Activated CD8-positive, alpha-beta memory T cell treated with anti-CD3 and anti-CD28 coated beads for 36 hours (primary cell): ENCODE measurements at regions not wholly inside any gene's neighbourhood (a gene's known extent, or its start where the extent isn't known, plus 50 kb on each side); places are given as distances from the start of the nearest gene placed in this dataset.

Source experiments
- CTCF ChIA-PET: fragments of 350-600 bp; sonication (Branson Sonifier 250); formaldehyde crosslinking; loops from one replicate; lab custom pipeline; 2021; ENCODE audit warnings: antibody characterized with exemption; lab: Charles Lee
- POLR2A ChIA-PET: fragments of 350-600 bp; sonication (Branson Sonifier 250); formaldehyde crosslinking; loops from one replicate; lab custom pipeline; 2021; ENCODE audit warnings: antibody characterized with exemption; lab: Charles Lee

DNA sequence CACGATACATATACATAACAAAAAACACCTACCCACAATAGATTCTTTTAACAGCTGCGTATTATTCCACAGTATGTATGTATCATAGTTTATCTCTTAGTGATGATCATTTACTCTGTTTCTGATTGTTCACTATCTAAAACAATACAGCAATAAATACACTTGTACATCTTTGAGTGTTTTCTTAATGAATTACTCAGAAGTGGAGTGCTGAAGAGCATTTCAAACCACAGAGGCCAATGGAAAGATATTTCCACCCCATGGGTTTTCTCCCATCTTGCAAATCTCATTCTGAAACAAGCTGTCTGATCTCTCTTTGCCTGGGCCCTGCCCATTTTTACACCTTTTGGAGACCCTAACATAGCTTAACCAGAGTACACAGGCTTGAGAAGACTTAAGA is 113.8 kb upstream of the KLF7 start:
- CTCF ChIA-PET, result interaction anchor here (0.6 kb wide), 1 partner anchor 100 kb away, joined by 4 read pairs; no protein-coding TSS in a partner anchor
- POLR2A ChIA-PET, result interaction anchor here (0.7 kb wide), 1 partner anchor 250 kb away, joined by 3 read pairs; the partner anchor contains the start of gene CREB1

GRCh38 chr2:207281436-207281835 is 115.7 kb upstream of the KLF7 start:
- POLR2A ChIA-PET, result no interaction called here

DNA sequence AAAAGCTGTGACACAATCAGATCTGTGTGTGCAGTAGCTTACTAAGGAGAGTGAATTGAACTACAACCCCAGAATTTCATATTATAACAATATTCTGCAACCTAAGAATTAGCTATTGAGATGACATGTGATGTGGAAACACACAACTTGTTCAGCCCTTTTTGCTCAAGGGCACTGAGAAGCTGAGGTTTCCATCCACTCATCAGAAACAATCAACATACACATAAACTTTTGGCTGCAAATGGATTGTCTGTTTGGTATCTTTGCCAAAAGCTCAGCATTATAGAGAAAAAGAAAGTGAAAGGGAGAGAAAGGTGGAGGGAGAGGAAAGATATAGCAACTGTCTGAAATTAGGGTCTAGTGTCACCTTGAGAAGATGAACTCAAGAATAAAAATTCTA is 117.2 kb upstream of the KLF7 start:
- POLR2A ChIA-PET, result interaction anchor here (0.6 kb wide), 2 partner anchors 118 to 247 kb away, joined by 5 read pairs; partner anchors contain the start of gene CREB1
- CTCF ChIA-PET, result no interaction called here

More at GRCh38 chr2:207281436-207281835, 115.7 kb upstream of the KLF7 start:
- CTCF ChIA-PET, result no interaction called here

DNA sequence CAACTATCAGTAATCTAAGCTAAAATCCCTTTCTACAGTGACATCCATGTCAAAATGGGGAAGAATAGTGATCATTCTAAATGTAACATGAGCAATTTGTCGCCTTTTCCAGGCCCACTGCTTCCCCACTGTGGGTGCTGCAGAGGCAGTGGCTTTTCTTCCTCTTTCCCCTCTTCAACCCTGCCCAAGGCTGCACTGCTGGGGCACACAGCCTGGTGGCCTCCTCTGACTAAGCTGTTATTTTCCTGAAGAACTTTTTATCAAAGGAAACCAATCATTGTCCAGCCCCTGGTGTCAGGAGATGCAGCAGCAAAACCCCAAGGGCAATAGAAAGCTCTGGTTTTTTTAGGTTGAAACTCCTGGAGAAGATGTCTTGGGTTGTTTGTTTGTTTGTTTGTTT is 117.6 kb upstream of the KLF7 start:
- ChIA-PET CTCF (interaction anchor here (0.9 kb wide), 1 partner anchor 15 kb away, joined by 3 read pairs; no protein-coding TSS in a partner anchor), POLR2A (interaction anchor here (0.6 kb wide), 1 partner anchor 119 kb away, joined by 5 read pairs; no protein-coding TSS in a partner anchor)

DNA sequence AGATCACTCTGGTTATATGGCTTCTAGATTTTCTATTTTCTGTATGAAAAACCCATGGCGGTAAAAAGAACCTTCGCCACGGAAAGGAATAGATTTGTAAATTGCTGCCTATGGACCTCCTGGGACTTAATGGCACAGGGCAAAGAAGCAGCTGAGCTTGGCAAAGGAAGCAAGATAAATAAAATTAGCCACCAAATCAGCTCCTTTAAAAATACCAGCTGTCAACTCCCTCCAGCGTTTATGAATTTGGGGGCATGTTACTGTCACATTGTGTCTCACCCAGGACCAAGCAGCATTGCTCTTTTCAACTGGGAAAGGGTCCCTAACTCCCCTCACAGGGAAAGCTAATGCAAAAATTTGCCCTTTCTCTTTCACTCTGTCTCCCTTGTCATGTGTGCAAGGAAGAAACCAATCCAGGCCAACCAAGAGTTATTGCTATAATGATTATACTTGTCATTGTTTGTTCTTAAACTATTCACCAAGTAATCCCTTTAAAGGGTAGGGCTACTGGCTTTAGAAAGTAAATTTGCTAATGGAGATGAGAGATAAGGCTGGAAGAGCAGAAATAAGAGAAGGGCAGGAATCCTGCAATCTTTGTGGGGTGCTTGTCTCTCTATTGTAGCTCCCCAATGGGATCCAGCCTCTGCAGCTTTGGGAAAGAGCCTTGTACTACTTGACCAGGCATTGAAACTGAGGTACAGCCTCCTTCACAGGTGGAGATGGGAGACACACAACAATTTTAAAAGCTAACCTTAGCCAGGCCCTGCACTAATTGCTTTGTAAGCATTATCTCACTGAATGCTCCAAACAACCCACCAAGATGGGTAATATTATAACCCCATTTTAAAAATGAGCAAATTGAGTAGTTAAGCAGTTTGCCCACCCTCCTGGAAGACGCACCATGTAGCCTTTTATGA is 119.1 kb upstream of the KLF7 start:
- ChIA-PET POLR2A (no interaction called here), CTCF (interaction anchor here (0.5 to 0.9 kb wide), 2 partner anchors 13 to 128 kb away, joined by 3 to 6 read pairs; no protein-coding TSS in a partner anchor)

DNA sequence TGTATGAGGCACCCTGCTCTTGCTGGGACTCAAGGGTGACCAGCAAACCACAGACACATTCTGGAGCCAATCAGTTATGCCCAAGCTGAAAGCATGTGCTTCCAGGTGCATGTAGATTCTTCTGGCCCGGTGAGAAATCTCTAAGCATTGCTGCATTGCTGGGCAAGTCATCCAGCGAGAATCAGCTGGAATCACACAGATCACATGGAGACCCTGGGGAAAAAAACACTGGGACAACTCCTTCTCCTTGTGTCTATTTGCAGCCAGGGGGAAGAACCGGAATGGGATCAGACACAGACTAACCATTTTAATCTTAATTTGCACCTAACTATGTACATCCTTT is 119.7 kb upstream of the KLF7 start:
- ChIA-PET CTCF (no interaction called here), POLR2A (interaction anchor here (1.0 kb wide), 1 partner anchor 45 kb away, joined by 3 read pairs; no protein-coding TSS in a partner anchor)

GRCh38 chr2:207286106-207286505 is 120.4 kb upstream of the KLF7 start:
- CTCF ChIA-PET, result no interaction called here
- POLR2A ChIA-PET, result interaction anchor here (1.0 kb wide), 1 partner anchor 44 kb away, joined by 3 read pairs; no protein-coding TSS in a partner anchor

DNA sequence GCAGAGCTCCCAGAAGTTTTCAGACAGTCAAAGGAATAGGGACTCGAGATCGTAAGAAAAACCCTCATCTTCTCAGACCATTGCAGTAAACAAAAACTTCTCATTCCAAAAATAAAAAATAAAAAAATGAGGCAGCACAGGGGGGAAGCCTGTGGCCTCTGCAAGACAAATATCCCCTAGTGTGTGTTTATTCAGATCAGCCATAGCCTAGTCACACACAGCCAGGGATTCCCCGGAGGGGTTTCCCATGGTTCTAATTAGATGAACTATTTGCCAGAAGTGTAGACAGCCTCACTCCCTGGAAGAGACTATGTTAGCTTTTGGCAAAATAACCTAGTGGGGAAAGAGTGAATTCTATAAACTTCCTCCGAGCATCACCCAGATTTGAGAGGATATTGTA is 122.9 kb upstream of the KLF7 start:
- POLR2A ChIA-PET, result no interaction called here
- CTCF ChIA-PET, result no interaction called here

- ChIA-PET CTCF (no interaction called here), POLR2A (no interaction called here)
Measured at GRCh38 chr2:207289295-207290018, 123.7 kb upstream of the KLF7 start.

DNA sequence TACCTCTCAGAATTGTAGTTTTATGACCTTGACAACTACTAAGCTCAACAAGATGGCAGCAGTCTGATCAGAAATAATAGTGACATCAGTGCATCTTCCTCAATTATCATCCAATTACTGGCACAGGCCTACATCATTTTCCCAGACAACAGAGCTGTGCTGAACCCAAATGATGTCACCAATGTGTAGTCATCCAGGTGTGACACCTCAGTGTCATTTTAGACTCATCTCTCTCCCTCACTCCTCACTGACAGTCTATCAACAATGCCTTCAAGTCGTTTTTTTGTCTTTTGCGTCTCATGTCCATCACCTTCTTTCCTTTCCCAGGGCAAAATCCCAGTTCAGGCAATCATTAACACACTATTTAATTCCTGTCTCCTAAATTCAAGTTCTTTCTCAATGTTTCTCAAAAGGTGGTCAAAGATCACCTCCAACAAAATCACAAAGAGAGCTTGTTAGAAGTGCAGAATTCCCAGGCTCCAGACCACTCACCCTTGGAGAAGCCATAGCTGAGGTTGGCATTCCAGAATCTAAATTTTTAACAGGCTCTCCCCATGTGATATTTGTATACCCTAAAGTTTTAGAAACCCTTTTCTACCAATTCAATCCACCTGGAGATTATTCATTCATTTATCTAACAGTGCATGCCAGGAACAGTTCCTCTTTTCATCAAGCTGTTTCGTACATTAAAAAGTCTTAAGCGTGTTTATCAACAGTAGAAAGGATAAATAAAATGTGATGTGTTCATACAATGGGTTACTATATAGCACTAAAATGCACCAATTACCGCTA is 125.3 kb upstream of the KLF7 start:
- ChIA-PET POLR2A (no interaction called here), CTCF (no interaction called here)

DNA sequence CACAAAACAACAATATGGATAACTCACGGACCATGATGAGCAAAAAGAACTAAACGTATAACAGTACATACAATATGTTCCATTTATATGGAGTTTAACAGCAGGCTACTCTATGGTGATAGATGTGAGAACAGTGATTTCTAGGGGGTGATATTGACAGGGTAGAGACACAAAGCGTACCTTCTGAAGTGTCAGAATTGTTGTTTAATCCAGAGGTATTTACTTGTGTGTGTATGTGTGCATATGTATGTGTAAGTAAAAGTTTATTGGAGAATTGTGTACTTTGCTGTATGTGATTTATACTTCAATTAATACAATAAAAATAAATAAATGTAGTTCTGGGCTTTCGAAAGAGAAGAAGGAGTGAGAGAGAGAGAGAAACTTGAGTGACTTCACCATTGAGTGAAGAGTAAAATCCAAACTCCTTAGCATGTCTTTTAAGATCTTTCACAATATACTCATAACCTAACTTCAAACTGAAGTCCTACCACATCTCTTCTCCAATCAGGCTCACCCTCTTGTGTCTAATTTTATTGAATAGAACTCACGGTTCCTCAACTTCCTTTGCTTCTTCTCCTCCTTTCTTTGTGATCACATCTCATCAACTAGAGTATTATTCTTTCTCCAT is 126.0 kb upstream of the KLF7 start:
- ChIA-PET CTCF (no interaction called here), POLR2A (no interaction called here)

DNA sequence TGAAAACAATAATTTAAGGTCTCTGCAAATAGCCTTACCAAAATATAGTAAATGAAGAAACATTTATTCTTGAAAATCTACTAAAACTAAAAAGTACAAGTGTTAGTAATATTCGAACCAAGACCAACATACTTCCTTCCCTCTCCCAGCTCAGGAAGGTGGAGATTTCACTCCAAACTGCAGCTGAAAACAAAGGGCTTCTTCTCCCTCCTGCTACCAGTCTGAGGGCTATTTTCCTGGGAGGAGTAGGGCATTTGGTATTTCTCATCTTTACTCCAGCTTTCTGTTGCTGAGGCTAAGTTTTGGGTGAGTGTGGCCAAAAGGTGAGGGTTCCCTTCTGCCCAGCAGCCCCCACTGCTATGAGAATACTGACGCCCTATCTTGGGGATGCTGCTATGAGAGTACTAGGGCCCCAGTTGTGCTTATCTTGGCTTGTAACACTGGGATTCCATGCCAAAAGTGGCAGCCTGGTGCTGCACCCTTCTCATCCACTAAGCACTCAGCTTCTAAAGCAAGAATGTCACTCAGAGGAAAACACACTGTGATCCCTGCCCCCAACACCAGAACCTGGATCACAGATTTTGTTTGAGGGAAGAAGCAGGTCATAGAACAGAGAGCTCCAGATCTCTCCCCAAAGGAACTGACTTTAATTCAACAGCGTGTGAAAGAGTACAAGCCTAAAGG is 130.7 kb upstream of the KLF7 start:
- ChIA-PET CTCF (no interaction called here), POLR2A (no interaction called here)

DNA sequence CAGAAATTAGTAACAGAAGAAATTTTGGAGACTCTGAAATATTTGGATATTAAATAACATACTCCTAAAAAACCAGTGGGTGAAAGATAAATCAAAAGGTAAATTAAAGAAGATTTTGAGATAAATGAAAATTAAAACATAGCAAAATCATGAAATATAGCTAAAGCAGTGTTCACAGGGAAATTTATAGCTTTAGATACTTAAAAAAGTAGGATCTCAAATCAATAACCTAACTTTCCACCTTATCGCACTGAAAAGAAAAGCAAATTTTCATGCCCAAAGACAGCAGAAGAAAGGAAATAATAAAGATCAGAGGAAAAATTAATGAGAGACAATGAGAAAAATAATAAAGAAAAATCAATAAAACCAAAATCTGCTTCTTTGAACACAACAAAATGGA is 135.1 kb upstream of the KLF7 start:
- CTCF ChIA-PET, result no interaction called here
- POLR2A ChIA-PET, result no interaction called here

DNA sequence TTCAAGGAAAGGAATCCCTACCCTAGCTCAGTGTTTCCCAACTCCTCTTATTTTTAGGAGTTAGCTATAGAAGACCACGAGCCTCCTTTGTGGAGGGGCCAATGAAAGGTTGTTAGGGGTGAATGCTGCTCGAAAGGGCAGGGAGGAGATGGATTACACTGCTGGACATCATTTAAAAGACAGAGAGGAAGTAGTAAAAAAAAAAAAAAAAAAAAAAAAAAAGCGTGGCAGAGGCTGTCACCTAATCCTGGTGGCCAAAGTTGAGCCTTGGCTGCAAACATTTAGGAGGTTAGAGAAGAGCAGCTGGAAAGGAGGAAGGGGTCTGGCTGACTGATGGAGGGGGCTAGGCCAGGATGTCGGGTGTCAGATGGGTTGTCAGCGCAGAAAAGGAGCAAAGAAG is 139.0 kb upstream of the KLF7 start:
- ChIA-PET POLR2A (interaction anchor here (0.7 kb wide), 1 partner anchor 328 kb away, joined by 9 read pairs; no protein-coding TSS in a partner anchor), CTCF (no interaction called here)

DNA sequence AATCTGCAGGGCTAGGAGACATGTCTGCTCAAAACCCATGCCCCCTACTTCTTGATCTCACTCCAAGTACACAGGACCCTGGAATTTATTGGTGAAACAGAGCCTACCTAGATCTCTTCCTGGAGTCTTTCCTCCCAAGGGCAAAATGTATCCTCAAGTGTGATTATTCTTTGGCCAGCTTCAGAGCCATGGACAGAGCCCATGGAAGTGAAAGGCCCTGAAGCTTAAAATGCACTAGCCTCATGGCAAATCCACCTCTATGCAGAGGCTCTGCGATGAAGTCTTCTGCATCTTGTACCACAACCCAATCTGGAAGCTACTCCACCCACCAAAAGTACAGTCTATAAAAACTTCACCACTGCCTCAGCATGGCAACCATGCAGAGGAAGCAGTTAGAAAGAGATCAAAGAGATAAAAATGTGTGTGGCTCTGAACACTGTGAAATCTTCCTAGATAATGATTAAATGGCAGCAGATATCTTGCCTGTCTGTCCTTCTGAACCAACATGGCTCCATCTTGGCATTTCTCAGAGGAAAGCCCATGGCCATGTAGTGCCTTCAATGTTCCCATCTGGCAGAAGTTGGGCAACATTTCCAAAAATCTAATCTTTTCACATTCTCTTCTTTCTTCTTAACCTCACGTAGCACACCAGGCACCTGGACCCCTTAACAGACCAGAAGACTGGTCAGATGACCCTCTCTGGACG is 142.9 kb upstream of the KLF7 start:
- CTCF ChIA-PET, result no interaction called here
- POLR2A ChIA-PET, result no interaction called here

DNA sequence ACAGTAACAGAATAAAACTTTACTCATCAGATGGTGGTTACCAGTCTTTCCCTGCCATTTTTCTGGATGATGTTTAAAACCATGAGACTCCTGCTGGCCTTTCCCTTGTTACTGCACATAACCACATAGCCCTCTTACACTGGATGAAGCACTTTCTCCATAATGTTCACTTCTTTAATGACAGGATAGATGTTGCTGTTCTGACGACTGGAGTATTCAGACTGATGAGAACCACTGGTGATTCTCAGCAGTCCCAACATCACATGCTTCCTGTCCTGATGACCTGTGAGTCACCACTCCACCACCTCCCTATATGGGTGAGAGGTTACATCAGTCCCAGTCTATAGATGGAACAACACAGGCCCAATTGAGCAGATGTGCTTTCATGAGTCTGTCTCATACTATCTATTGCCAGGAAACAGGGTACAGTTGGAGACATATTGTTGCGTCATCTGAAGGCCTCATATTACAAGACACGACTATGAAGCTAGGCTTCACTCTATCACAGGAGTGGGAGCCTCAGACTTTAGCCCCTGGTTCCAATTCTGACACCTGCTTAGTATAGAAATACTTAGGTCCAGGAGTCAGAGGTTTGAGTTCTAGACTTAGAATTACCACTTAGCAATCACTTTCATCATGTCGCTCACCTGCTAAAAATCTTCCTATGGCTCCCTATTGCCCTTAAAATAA is 145.7 kb upstream of the KLF7 start:
- ChIA-PET POLR2A (no interaction called here), CTCF (interaction anchor here (1.4 kb wide), 1 partner anchor 19 kb away, joined by 3 read pairs; no protein-coding TSS in a partner anchor)

DNA sequence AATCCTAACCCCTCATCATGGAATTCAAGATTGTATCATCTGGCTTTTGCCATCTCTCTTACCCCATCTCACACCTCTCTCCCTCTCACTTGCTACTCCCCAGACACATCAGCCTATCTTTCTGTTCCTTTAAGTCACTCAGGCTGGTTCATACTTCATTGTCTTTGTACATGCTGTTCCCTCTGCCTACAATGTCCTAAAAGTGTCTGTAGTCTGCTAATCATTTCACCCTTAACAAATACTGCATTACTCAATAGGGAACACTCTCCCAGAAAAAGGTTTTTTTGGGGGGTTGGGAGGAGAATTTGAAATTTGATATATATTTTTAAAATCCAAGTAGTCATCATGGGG is 146.2 kb upstream of the KLF7 start:
- POLR2A ChIA-PET, result no interaction called here
- CTCF ChIA-PET, result no interaction called here
